Tibial artery (tissue), 4 donors: ENCODE measurements at regions not wholly inside any gene's neighbourhood (a gene's known extent, or its start where the extent isn't known, plus 50 kb on each side); places are given as distances from the start of the nearest gene placed in this dataset.

Experiments
- DNase-seq, 2 donors: peaks; one replicate each; pipeline ENCODE4 v3.0.0-alpha.2; 2019
- H3K27ac ChIP-seq, 2 donors: fragments of 200-600 bp; sonication (generic) in 1 of 2; 1 replicate in 1 of 2; 2 replicates in 1 of 2; pipeline ENCODE4 v1.5.1; 2018 to 2019; ENCODE audit warnings: mild to moderate bottlenecking in 1 of 2
- H3K27me3 ChIP-seq, 2 donors: fragments of 200-600 bp; sonication (generic) in 1 of 2; one replicate each; pipeline versions ENCODE4 v1.5.1 to v1.6.0; 2016 to 2019
- H3K36me3 ChIP-seq, 3 donors: fragments of 200-600 bp; sonication (generic) in 2 of 3; one replicate each; pipeline ENCODE4 v1.5.1; 2016 to 2019; ENCODE audit warnings: mild to moderate bottlenecking in 2 of 3
- H3K4me1 ChIP-seq, 4 donors: fragments of 200-600 bp; sonication (generic) in 2 of 4; 1 replicate in 3 of 4; 2 replicates in 1 of 4; pipeline ENCODE4 v1.5.1; 2016 to 2019
- H3K4me3 ChIP-seq, 2 donors: fragments of 200-600 bp; sonication (generic) in 1 of 2; 1 replicate in 1 of 2; 2 replicates in 1 of 2; pipeline ENCODE4 v1.5.1; 2018 to 2019; ENCODE audit warnings: mild to moderate bottlenecking in 2 of 2
- H3K9me3 ChIP-seq, 3 donors: fragments of 200-600 bp; sonication (generic) in 1 of 3; one replicate each; pipeline ENCODE4 v1.5.1; 2016 to 2019
- CTCF ChIP-seq, 2 experiments: fragments of 200-600 bp in 1 of 2; fragments of 450-650 bp in 1 of 2; IDR thresholded peaks; one replicate each; pipeline ENCODE4 v1.5.1; 2017 to 2019; ENCODE audit warnings: antibody characterized with exemption in 2 of 2, mild to moderate bottlenecking in 1 of 2, moderate library complexity in 1 of 2
- intact Hi-C: fragments of 100-400 bp; cut with DNase I; formaldehyde crosslinking; loops from one replicate; pipeline ENCODE4 v1.15.0; 2023; ENCODE audit warnings: low total_unique reads

- Histone ChIP-seq H3K27me3 (no peaks in the 10 kb centered on the region), H3K4me3 (no peak overlapping the region), H3K36me3 (no peaks in the 10 kb centered on the region), H3K9me3 (no peaks in the 10 kb centered on the region), H3K4me1 (no peaks in the 10 kb centered on the region), H3K27ac (no peak overlapping the region)
- no peak for TF ChIP-seq CTCF (IDR thresholded peaks at IDR 0.05)
- DNase-seq = no peak
- intact Hi-C loops = no loop called here
Measured at GRCh38 chr16:47778106-47778801, 317.1 kb downstream of the PHKB start.

GRCh38 chr16:47777220-47777619, 316.1 kb downstream of the PHKB start:
- no peak for DNase-seq
- Histone ChIP-seq H3K4me3 (no peak overlapping the region), H3K36me3 (no peaks in the 10 kb centered on the region), H3K4me1 (no peaks in the 10 kb centered on the region), H3K9me3 (no peaks in the 10 kb centered on the region), H3K27ac (no peak overlapping the region), H3K27me3 (no peaks in the 10 kb centered on the region)
- intact Hi-C loops = no loop called here
- no peak for TF ChIP-seq CTCF (IDR thresholded peaks at IDR 0.05)

DNA sequence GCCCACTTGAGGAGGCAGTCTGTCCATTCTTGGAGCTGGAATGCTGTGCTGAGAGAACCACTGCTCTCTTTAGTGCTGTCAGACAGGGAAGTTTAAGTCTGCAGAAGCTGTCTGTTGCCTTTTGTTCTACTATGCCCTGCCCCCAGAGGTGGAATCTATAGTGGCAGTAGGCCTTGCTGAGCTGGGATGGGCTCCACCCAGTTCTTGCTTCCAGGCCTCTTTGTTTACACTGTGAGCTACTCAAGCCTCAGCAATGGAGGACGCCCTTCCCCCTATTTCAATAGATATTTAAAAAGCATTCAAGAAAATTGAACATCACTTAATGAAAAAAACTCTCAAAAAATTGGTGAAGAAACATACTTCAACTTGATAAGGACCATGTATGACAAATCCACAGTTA, 313.5 kb downstream of the PHKB start:
- TF ChIP-seq CTCF (IDR thresholded peaks at IDR 0.05) = no peak

DNA sequence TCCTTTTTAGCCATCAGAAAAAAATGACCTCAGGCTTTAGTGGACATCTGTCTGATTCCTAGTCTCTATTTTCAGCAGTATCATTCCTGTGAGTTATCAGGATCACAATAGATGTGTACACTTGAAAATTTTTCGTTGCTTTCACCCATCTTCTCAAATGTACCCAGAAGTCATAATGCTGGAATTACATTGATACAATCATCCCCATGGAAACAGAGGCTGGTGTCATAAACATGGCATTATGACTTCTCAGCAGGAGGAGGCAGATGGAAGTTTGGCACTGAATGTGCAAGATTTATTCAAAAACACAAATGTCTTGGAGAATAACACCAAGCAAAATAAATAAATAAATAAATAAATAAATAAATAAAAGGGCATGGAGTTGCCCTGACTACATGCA, 292.5 kb downstream of the PHKB start:
- Histone ChIP-seq H3K4me1 (no peaks in the 10 kb centered on the region), H3K36me3 (no peaks in the 10 kb centered on the region), H3K27me3 (no peaks in the 10 kb centered on the region), H3K9me3 (no peaks in the 10 kb centered on the region), H3K4me3 (no peak overlapping the region), H3K27ac (no peak overlapping the region)
- DNase-seq = no peak
- no peak for TF ChIP-seq CTCF (IDR thresholded peaks at IDR 0.05)
- intact Hi-C loops = no loop called here

More for the DNA sequence above, 313.5 kb downstream of the PHKB start:
- Histone ChIP-seq H3K4me3 (no peak overlapping the region), H3K36me3 (no peaks in the 10 kb centered on the region), H3K27ac (no peak overlapping the region), H3K9me3 (no peaks in the 10 kb centered on the region), H3K27me3 (no peaks in the 10 kb centered on the region), H3K4me1 (no peaks in the 10 kb centered on the region)
- intact Hi-C loops = no loop called here
- DNase-seq = no peak
